HUES64 (cell line): ENCODE measurements at regions not wholly inside any gene's neighbourhood (a gene's known extent, or its start where the extent isn't known, plus 50 kb on each side); places are given as distances from the start of the nearest gene placed in this dataset.

Experiments
- H3K27ac ChIP-seq: 2 replicates; pipeline ENCODE4 v1.7.0; 2013; ENCODE audit warnings: low read depth, low read length, inconsistent platforms
- H3K27me3 ChIP-seq: 2 replicates; pipeline ENCODE4 v1.6.1; 2013; ENCODE audit warnings: mild to moderate bottlenecking, low read length; ENCODE audit not compliant: insufficient read depth
- H3K36me3 ChIP-seq: 2 replicates; pipeline ENCODE4 v1.6.1; 2013; ENCODE audit warnings: mild to moderate bottlenecking, low read length; ENCODE audit not compliant: insufficient read depth
- H3K4me1 ChIP-seq: 2 replicates; pipeline ENCODE4 v1.6.1; 2013; ENCODE audit warnings: mild to moderate bottlenecking, low read length, moderate library complexity; ENCODE audit not compliant: insufficient read depth
- H3K4me3 ChIP-seq: 2 replicates; pipeline ENCODE4 v1.5.1; 2013; ENCODE audit warnings: mild to moderate bottlenecking, low read length, moderate library complexity
- H3K9ac ChIP-seq: 2 replicates; pipeline ENCODE4 v1.6.1; 2013; ENCODE audit warnings: mild to moderate bottlenecking, low read depth, low read length
- H3K9me3 ChIP-seq: 2 replicates; pipeline ENCODE4 v1.6.1; 2013; ENCODE audit warnings: low read depth, low read length; ENCODE audit not compliant: insufficient read depth
- WGBS: fragments of 150-250, 120-280 bp; methylation state at CpG from one replicate; pipeline ENCODE4 v1.1.7; 2013; ENCODE audit warnings: missing lambda C conversion rate; 5-methylcytosine and 5-hydroxymethylcytosine counted together

GRCh38 chr1:113247355-113247754, 143.0 kb upstream of the MAGI3 start:
- 89% methylated on average over 2 of the region's 2 CpGs for WGBS
- H3K27me3 ChIP-seq: no peaks in the 10 kb centered on the region
- H3K4me3 ChIP-seq: no peak overlapping the region
- no peaks in the 10 kb centered on the region for H3K9me3 ChIP-seq
- H3K27ac ChIP-seq: no peak overlapping the region
- no peak overlapping the region for H3K9ac ChIP-seq
- H3K4me1 ChIP-seq: no peaks in the 10 kb centered on the region
- H3K36me3 ChIP-seq: no peaks in the 10 kb centered on the region

DNA sequence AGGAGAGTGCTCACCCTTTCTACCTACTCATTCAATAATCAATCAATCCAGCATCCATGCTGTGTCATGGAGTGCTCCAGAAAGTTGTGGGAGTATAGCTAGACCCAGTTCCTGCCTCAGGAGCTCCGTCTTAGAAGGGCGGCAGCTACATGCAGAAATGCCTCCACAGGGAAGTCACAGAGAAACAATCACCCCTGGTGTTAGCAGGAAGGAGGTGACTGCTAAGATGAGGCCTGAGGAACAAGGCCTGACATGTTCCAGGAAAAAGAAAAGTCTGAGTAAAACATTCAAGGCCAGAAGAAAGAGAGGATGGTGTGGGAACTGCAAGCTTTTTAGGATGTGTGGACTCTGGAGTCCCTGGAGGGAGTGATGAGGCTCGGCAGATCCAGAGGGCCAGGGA, 142.5 kb upstream of the MAGI3 start:
- Histone ChIP-seq H3K9me3 (no peaks in the 10 kb centered on the region), H3K36me3 (no peaks in the 10 kb centered on the region), H3K9ac (no peak overlapping the region), H3K27me3 (no peaks in the 10 kb centered on the region), H3K4me1 (no peaks in the 10 kb centered on the region; the same call in 1 of the 2 replicates), H3K4me3 (no peak overlapping the region), H3K27ac (no peak overlapping the region)
- WGBS: 86% methylated on average over 3 of the region's 3 CpGs

DNA sequence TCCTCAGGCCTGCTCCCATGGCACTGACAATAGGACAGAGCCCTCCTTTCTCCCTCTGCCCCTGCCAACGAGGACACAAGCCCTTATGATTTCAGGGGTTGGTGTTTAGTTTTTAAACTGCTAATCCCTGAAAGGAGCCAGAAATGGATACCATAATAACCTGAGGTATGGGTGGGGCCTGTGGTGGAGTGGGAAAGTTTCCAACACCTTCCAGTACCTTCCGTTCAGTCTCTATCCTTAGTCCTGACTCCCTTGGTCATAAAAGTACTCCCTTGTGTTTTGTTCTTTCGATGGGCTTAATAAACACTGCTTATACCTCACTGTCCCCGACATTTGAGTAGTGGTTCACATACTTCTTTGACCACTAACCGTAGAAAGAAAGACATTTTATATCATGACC, 141.8 kb upstream of the MAGI3 start:
- Histone ChIP-seq H3K36me3 (no peaks in the 10 kb centered on the region), H3K27me3 (no peaks in the 10 kb centered on the region), H3K4me3 (no peak overlapping the region), H3K4me1 (peaks cover 7% of the 10 kb centered on the region; the same call in 1 of the 2 replicates), H3K9ac (no peak overlapping the region), H3K27ac (no peak overlapping the region), H3K9me3 (no peaks in the 10 kb centered on the region)
- 80% methylated on average over 5 of the region's 5 CpGs for WGBS

DNA sequence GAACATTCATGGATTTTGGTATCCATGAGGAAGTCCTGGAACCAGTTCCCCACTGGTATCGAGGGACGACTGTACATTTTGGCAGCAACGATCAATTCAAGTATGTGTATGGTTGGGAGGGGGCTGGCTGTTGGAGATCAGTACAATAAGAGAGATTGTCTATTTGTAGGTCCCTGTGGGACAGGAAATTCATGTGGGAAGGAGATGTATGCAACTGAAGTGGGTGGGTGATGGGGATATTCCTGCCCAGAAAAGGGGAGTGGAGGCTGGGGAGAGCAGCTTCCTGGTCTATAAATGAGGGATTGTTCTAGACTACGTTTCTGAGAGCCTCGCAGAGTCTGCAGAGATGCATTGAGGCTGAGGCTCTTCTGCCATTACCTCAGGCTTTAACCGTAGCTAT, 140.2 kb upstream of the MAGI3 start:
- Histone ChIP-seq H3K27ac (no peak overlapping the region), H3K36me3 (no peaks in the 10 kb centered on the region), H3K4me1 (peaks cover 23% of the 10 kb centered on the region), H3K9ac (no peak overlapping the region), H3K4me3 (no peak overlapping the region), H3K9me3 (no peaks in the 10 kb centered on the region), H3K27me3 (no peaks in the 10 kb centered on the region)
- 84% methylated on average over 6 of the region's 6 CpGs for WGBS

- no peak overlapping the region for H3K4me3 ChIP-seq
- H3K9me3 ChIP-seq: no peaks in the 10 kb centered on the region
- no peak overlapping the region for H3K27ac ChIP-seq
- WGBS: 85% methylated on average over 7 of the region's 7 CpGs
- H3K4me1 ChIP-seq: peaks cover 38% of the 10 kb centered on the region
- H3K9ac ChIP-seq: no peak overlapping the region
- H3K27me3 ChIP-seq: no peaks in the 10 kb centered on the region
- H3K36me3 ChIP-seq: no peaks in the 10 kb centered on the region
Observed at GRCh38 chr1:113252166-113252565, 138.1 kb upstream of the MAGI3 start.

GRCh38 chr1:113253187-113253586, 137.1 kb upstream of the MAGI3 start:
- no peaks in the 10 kb centered on the region for H3K27me3 ChIP-seq
- H3K27ac ChIP-seq: no peak overlapping the region
- H3K4me3 ChIP-seq: no peak overlapping the region
- no peaks in the 10 kb centered on the region for H3K9me3 ChIP-seq
- H3K9ac ChIP-seq: no peak overlapping the region
- peaks cover 42% of the 10 kb centered on the region for H3K4me1 ChIP-seq
- 91% methylated on average over 4 of the region's 4 CpGs for WGBS
- no peaks in the 10 kb centered on the region for H3K36me3 ChIP-seq

- H3K27ac ChIP-seq: no peak overlapping the region
- H3K36me3 ChIP-seq: no peaks in the 10 kb centered on the region
- H3K27me3 ChIP-seq: no peaks in the 10 kb centered on the region
- 86% methylated on average over 2 of the region's 2 CpGs for WGBS
- H3K9me3 ChIP-seq: no peaks in the 10 kb centered on the region
- no peak overlapping the region for H3K9ac ChIP-seq
- H3K4me3 ChIP-seq: no peak overlapping the region
- H3K4me1 ChIP-seq: peaks cover 42% of the 10 kb centered on the region
Observed at GRCh38 chr1:113253590-113253989, 136.7 kb upstream of the MAGI3 start.

DNA sequence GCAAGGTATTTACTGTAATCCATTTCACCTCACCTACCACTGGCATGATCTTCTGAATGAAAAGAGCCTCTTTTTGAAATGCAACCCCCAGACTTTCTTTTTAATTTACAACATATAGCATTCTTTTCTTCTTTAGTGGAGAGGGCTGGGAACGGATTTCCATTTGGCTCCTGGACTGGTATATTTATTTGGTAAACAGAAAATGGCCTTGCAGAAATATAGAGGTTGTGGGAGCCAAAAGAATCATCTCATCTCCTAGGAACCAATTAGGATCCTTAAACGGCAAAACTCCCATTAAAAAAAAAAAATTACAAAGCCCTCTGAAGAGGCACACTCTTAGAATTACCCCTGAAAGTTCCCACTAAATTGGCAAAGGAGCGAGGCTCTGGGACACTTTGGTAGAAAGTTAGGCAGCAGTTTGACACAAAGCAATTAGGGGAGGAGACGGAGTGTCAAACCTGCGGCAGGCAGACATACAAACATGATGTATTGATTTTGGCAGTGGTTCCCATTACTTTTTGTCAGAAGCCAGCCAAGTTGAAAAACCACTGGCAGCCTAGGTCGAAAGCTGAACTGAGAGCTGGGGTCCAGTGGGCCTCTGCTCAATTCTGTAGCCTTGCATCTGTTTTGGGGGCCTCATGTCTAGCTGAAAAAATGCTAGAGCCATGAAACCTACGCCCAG, 135.1 kb upstream of the MAGI3 start:
- H3K27ac ChIP-seq: peak overlapping the region; percentile 58; the same call in 1 of the 2 replicates
- H3K36me3 ChIP-seq: no peaks in the 10 kb centered on the region
- peaks cover 42% of the 10 kb centered on the region for H3K4me1 ChIP-seq
- H3K9ac ChIP-seq: no peak overlapping the region
- WGBS: 86% methylated on average over 6 of the region's 7 CpGs
- H3K4me3 ChIP-seq: peak overlapping the region; percentile 4
- H3K27me3 ChIP-seq: no peaks in the 10 kb centered on the region
- no peaks in the 10 kb centered on the region for H3K9me3 ChIP-seq

- Histone ChIP-seq H3K4me1 (peaks cover 42% of the 10 kb centered on the region), H3K36me3 (no peaks in the 10 kb centered on the region), H3K4me3 (peak overlapping the region; percentile 4), H3K9me3 (no peaks in the 10 kb centered on the region), H3K27me3 (no peaks in the 10 kb centered on the region), H3K9ac (no peak overlapping the region), H3K27ac (peak overlapping the region; percentile 58; the same call in 1 of the 2 replicates)
- 56% methylated on average over 8 of the region's 8 CpGs for WGBS
Observed at GRCh38 chr1:113255720-113256347, 134.5 kb upstream of the MAGI3 start.

DNA sequence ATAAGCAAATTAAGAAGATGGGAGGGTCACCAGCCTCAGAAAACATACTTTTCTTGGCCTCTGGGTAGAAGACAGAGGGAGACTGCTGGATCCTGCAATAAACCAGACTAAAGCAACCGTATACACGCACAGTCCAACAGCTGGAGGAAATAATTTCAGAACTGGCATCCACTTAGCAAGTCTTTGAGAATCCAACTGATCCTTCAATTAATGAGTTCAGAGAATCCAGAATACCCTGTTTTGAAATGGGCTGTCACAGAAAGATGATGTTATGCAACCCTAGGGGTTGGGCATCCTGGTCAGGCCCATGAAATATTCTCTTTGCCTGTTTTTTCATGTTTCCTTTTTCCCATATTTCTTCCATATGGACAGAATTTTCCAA, 134.0 kb upstream of the MAGI3 start:
- Histone ChIP-seq H3K36me3 (no peaks in the 10 kb centered on the region), H3K9me3 (no peaks in the 10 kb centered on the region), H3K4me3 (no peak overlapping the region), H3K4me1 (peaks cover 42% of the 10 kb centered on the region), H3K27ac (no peak overlapping the region; the same call in 1 of the 2 replicates), H3K27me3 (no peaks in the 10 kb centered on the region), H3K9ac (no peak overlapping the region)
- 98% methylated on average over 2 of the region's 2 CpGs for WGBS

DNA sequence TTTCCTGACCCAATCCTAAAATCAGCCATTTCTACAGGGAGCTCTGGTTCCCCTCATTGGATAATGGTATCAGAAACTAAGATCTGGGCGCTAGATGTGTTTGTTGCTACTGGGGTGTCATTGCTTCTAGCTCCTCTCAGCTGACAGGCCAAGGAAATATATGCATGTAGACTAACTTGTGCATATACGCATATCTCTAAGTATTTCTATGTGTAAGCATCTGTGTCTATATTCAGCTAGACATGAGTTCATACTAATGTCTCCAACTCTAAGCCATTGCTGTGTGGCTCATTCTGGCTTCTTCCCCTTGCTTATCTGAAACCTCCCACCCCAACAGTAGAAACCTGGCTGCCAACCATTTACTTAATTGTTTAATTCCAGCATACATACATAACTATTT, 130.3 kb upstream of the MAGI3 start:
- Histone ChIP-seq H3K27me3 (no peaks in the 10 kb centered on the region), H3K9ac (no peak overlapping the region), H3K36me3 (no peaks in the 10 kb centered on the region), H3K4me3 (no peak overlapping the region), H3K27ac (no peak overlapping the region), H3K9me3 (no peaks in the 10 kb centered on the region), H3K4me1 (peaks cover 21% of the 10 kb centered on the region)
- WGBS: 96% methylated on average over 2 of the region's 2 CpGs
